HCT116 (cell line): ENCODE measurements at regions not wholly inside any gene's neighbourhood (a gene's known extent, or its start where the extent isn't known, plus 50 kb on each side); places are given as distances from the start of the nearest gene placed in this dataset.

Source experiments
- ATAC-seq: fragments of 200-7000 bp; cut with Tn5 transposase; 2 replicates; pipeline ENCODE4 v1.9.1; 2020; ENCODE audit warnings: mild to moderate bottlenecking, moderate library complexity
- BruUV-seq: library from RNA; stranded (reverse); fragments of 400-500 nt; replicated peaks from 2 replicates; lab custom pipeline; 2021; lab: Mats Ljungman, UMichigan
- CTCF ChIA-PET: fragments of 300-600 bp; sonication (Branson Sonifier 250); formaldehyde crosslinking; loops from one replicate; lab custom pipeline; 2021; ENCODE audit warnings: antibody characterized with exemption; lab: Charles Lee
- POLR2A ChIA-PET: fragments of 300-600, 350-600 bp; sonication (Branson Sonifier 250); formaldehyde crosslinking; loops from one replicate; lab custom pipeline; 2021; ENCODE audit warnings: antibody characterized with exemption; lab: Charles Lee
- RAD21 ChIA-PET, 2 experiments: fragments of 300-600 bp; sonication (Branson Sonifier 250); formaldehyde crosslinking; loops; one replicate each; lab custom pipeline; 2023; ENCODE audit warnings: low total read pairs in 2 of 2; ENCODE audit not compliant: uncharacterized antibody in 2 of 2, unreplicated experiment in 2 of 2, low non-redundant PET in 1 of 2; lab: Charles Lee
- DNase-seq: peaks from one replicate; pipeline ENCODE4 v3.0.0-alpha.2; 2010; ENCODE audit warnings: low read depth, low spot score
- H2AFZ ChIP-seq: fragments of 200-600 bp; shearing (Covaris generic), sonication (generic); 2 replicates; pipeline ENCODE4 v1.6.1; 2017; ENCODE audit warnings: low read depth, mixed run types, mixed read lengths, antibody characterized with exemption, low read length; ENCODE audit not compliant: poor library complexity, severe bottlenecking
- H3K27ac ChIP-seq: 2 replicates; pipeline ENCODE4 v1.5.1; 2012; ENCODE audit warnings: low read depth, low read length
- H3K27me3 ChIP-seq: fragments of 200-600 bp; sonication (generic); 2 replicates; pipeline ENCODE4 v1.6.1; 2016; ENCODE audit warnings: mixed run types, low read length, mixed read lengths; ENCODE audit not compliant: insufficient read depth
- H3K36me3 ChIP-seq, 2 experiments: fragments of 200-500 bp in 1 of 2; fragments of 200-600 bp in 1 of 2; sonication (Bioruptor generic) in 1 of 2; sonication (generic) in 1 of 2; 2 replicates each; pipeline versions ENCODE4 v1.5.1 to v1.6.1; 2014 to 2016; ENCODE audit warnings: low read length in 2 of 2, inconsistent platforms in 1 of 2, mixed read lengths in 1 of 2, mixed run types in 1 of 2; ENCODE audit not compliant: insufficient read depth in 2 of 2, control insufficient read depth in 1 of 2
- H3K4me1 ChIP-seq, 2 experiments: fragments of 200-600 bp in 1 of 2; sonication (generic) in 1 of 2; 2 replicates each; pipeline versions ENCODE4 v1.5.1 to v1.6.1; 2012 to 2017; ENCODE audit warnings: low read length in 2 of 2, inconsistent platforms in 1 of 2, mild to moderate bottlenecking in 1 of 2, mixed read lengths in 1 of 2, mixed run types in 1 of 2, moderate library complexity in 1 of 2; ENCODE audit not compliant: insufficient read depth in 2 of 2, control insufficient read depth in 1 of 2
- H3K4me2 ChIP-seq: fragments of 200-600 bp; sonication (generic); 2 replicates; pipeline ENCODE4 v1.6.1; 2017; ENCODE audit warnings: mixed run types, low read length, mixed read lengths
- H3K4me3 ChIP-seq, 2 experiments: fragments of 200-600 bp in 1 of 2; sonication (generic) in 1 of 2; replicated peaks in 1 of 2; 2 replicates each; pipeline ENCODE4 v1.5.1; 2011 to 2016; ENCODE audit warnings: low read length in 2 of 2, control low read depth in 1 of 2, low read depth in 1 of 2, mild to moderate bottlenecking in 1 of 2, mixed read lengths in 1 of 2, mixed run types in 1 of 2
- H3K79me2 ChIP-seq: fragments of 200-600 bp; sonication (generic); 2 replicates; pipeline ENCODE4 v1.6.1; 2017; ENCODE audit warnings: mild to moderate bottlenecking, mixed run types, low read length, moderate library complexity, mixed read lengths; ENCODE audit not compliant: insufficient read depth
- H3K9ac ChIP-seq: fragments of 200-600 bp; sonication (generic); 2 replicates; pipeline ENCODE4 v1.6.1; 2016; ENCODE audit warnings: low read length, mixed read lengths
- H3K9me2 ChIP-seq: fragments of 200-600 bp; sonication (generic), shearing (Covaris generic); 2 replicates; pipeline ENCODE4 v1.6.1; 2017; ENCODE audit warnings: mixed run types, mild to moderate bottlenecking, moderate library complexity; ENCODE audit not compliant: insufficient read depth
- H3K9me3 ChIP-seq, 2 experiments: fragments of 200-500 bp in 1 of 2; fragments of 200-600 bp in 1 of 2; sonication (Bioruptor generic) in 1 of 2; sonication (generic) in 1 of 2; 2 replicates each; pipeline ENCODE4 v1.6.1; 2014 to 2017; ENCODE audit warnings: low read length in 2 of 2, mixed read lengths in 2 of 2, inconsistent platforms in 1 of 2, low read depth in 1 of 2, mild to moderate bottlenecking in 1 of 2, mixed run types in 1 of 2, moderate library complexity in 1 of 2; ENCODE audit not compliant: control insufficient read depth in 1 of 2, insufficient read depth in 1 of 2
- H4K20me1 ChIP-seq: fragments of 200-600 bp; sonication (generic), shearing (Covaris generic); 2 replicates; pipeline ENCODE4 v1.6.1; 2017; ENCODE audit warnings: mixed run types, mild to moderate bottlenecking, moderate library complexity; ENCODE audit not compliant: insufficient read depth
- CEBPB ChIP-seq: IDR thresholded peaks from 2 replicates; pipeline ENCODE4 v1.6.1; 2012; ENCODE audit warnings: low read depth
- ELF1 ChIP-seq: IDR thresholded peaks from 2 replicates; pipeline ENCODE4 v1.6.1; 2012; ENCODE audit warnings: low read depth, borderline replicate concordance
- EZH2phosphoT487 ChIP-seq: fragments of 200-600 bp; IDR thresholded peaks from 2 replicates; pipeline ENCODE4 v1.6.1; 2018; ENCODE audit warnings: antibody characterized with exemption, borderline replicate concordance
- FOSL1 ChIP-seq: IDR thresholded peaks from 2 replicates; pipeline ENCODE4 v1.6.1; 2012; ENCODE audit warnings: low read depth
- JUND ChIP-seq: IDR thresholded peaks from 2 replicates; pipeline ENCODE4 v1.6.1; 2012
- SIN3A ChIP-seq: IDR thresholded peaks from 2 replicates; pipeline ENCODE4 v1.6.1; 2012; ENCODE audit warnings: low read depth
- SP1 ChIP-seq: IDR thresholded peaks from 2 replicates; pipeline ENCODE4 v1.6.1; 2012; ENCODE audit warnings: low read depth
- YY1 ChIP-seq: IDR thresholded peaks from 2 replicates; pipeline ENCODE4 v1.6.1; 2011; ENCODE audit warnings: low read length, low read depth, moderate library complexity, mild to moderate bottlenecking; ENCODE audit not compliant: insufficient replicate concordance; ENCODE audit errors: extremely low read depth
- ZNF274 ChIP-seq: fragments of 200-500 bp; sonication (Bioruptor generic); IDR thresholded peaks from 2 replicates; pipeline ENCODE4 v1.6.1; 2014; ENCODE audit warnings: mild to moderate bottlenecking, low read depth, low read length, inconsistent platforms
- intact Hi-C: fragments of 100-400 bp; cut with micrococcal nuclease; formaldehyde crosslinking; loops from 2 replicates; pipeline ENCODE4 v1.10.0; 2022
- TF ChIP-seq, protein P1 (sequence below): IDR thresholded peaks from 2 replicates; pipeline ENCODE4 v1.6.1; 2012; ENCODE audit warnings: low read depth

- no TSS peak for BruUV-seq
- POLR2A ChIA-PET = no interaction called here
- no peak overlapping the region for H3K27ac ChIP-seq
- peaks cover 4% of the 10 kb centered on the region; the same call in 1 of the 2 replicates for H3K9me2 ChIP-seq
- TF ChIP-seq ZNF274 (no peak), SIN3A (no peak), FOSL1 (no peak), ELF1 (no peak), JUND (no peak), YY1 (no peak), SP1 (no peak), CEBPB (no peak), EZH2phosphoT487 (no peak)
- TF ChIP-seq, protein P1, sequence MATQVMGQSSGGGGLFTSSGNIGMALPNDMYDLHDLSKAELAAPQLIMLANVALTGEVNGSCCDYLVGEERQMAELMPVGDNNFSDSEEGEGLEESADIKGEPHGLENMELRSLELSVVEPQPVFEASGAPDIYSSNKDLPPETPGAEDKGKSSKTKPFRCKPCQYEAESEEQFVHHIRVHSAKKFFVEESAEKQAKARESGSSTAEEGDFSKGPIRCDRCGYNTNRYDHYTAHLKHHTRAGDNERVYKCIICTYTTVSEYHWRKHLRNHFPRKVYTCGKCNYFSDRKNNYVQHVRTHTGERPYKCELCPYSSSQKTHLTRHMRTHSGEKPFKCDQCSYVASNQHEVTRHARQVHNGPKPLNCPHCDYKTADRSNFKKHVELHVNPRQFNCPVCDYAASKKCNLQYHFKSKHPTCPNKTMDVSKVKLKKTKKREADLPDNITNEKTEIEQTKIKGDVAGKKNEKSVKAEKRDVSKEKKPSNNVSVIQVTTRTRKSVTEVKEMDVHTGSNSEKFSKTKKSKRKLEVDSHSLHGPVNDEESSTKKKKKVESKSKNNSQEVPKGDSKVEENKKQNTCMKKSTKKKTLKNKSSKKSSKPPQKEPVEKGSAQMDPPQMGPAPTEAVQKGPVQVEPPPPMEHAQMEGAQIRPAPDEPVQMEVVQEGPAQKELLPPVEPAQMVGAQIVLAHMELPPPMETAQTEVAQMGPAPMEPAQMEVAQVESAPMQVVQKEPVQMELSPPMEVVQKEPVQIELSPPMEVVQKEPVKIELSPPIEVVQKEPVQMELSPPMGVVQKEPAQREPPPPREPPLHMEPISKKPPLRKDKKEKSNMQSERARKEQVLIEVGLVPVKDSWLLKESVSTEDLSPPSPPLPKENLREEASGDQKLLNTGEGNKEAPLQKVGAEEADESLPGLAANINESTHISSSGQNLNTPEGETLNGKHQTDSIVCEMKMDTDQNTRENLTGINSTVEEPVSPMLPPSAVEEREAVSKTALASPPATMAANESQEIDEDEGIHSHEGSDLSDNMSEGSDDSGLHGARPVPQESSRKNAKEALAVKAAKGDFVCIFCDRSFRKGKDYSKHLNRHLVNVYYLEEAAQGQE = no peak
- TF ChIP-seq, all 23 proteins: peak for 0
- Histone ChIP-seq H4K20me1 (no peaks in the 10 kb centered on the region), H2AFZ (no peak overlapping the region), H3K27me3 (no peaks in the 10 kb centered on the region), H3K79me2 (no peaks in the 10 kb centered on the region), H3K36me3 (no peaks in the 10 kb centered on the region), H3K9ac (no peak overlapping the region), H3K4me3 (no peak overlapping the region), H3K4me2 (no peak overlapping the region), H3K4me1 (no peaks in the 10 kb centered on the region), H3K9me3 (no peaks in the 10 kb centered on the region)
- RAD21 ChIA-PET = no interaction called here
- intact Hi-C loops = no loop called here
- DNase-seq (no peak), ATAC-seq (no peak)
- CTCF ChIA-PET = no interaction called here
Measured at GRCh38 chr12:70031046-70031445, 206.0 kb downstream of the MYRFL start.
